Stimulated activated CD8-positive, alpha-beta memory T cell treated with anti-CD3 and anti-CD28 coated beads, Interleukin-12 subunit alpha, Interleukin-12 subunit beta, amount 100 ng/mL, for 1 hour (primary cell): ENCODE measurements at regions not wholly inside any gene's neighbourhood (a gene's known extent, or its start where the extent isn't known, plus 50 kb on each side); places are given as distances from the start of the nearest gene placed in this dataset.

Experiments used
- DNase-seq: peaks from one replicate; pipeline ENCODE4 v3.0.0-alpha.2; 2020; ENCODE audit warnings: low read depth

GRCh38 chr2:8539743-8540551 lies 141.9 kb upstream of the ID2 start:
- no peak for DNase-seq

GRCh38 chr2:8540552-8541055 lies 141.3 kb upstream of the ID2 start:
- no peak for DNase-seq

GRCh38 chr2:8541223-8541622 lies 140.6 kb upstream of the ID2 start:
- no peak for DNase-seq

GRCh38 chr2:8541636-8542035 lies 140.2 kb upstream of the ID2 start:
- no peak for DNase-seq

- no peak for DNase-seq
Observed at GRCh38 chr2:8542381-8543059, 139.3 kb upstream of the ID2 start.

GRCh38 chr2:8543060-8543382 lies 138.8 kb upstream of the ID2 start:
- DNase-seq = no peak

- DNase-seq = peak; percentile 16
Observed at GRCh38 chr2:8543383-8544170, 138.3 kb upstream of the ID2 start.

- no peak for DNase-seq
Observed at GRCh38 chr2:8544171-8544785, 137.6 kb upstream of the ID2 start.

- peak; percentile 70 for DNase-seq
Observed at GRCh38 chr2:8544786-8545694, 136.8 kb upstream of the ID2 start.

- DNase-seq = no peak
Observed at GRCh38 chr2:8545695-8546611, 135.9 kb upstream of the ID2 start.

GRCh38 chr2:8546612-8547283 lies 135.1 kb upstream of the ID2 start:
- DNase-seq = no peak

- DNase-seq = no peak
Observed at GRCh38 chr2:8547284-8548064, 134.4 kb upstream of the ID2 start.

GRCh38 chr2:8548065-8548618 lies 133.7 kb upstream of the ID2 start:
- no peak for DNase-seq

- DNase-seq = no peak
Observed at GRCh38 chr2:8548619-8549150, 133.2 kb upstream of the ID2 start.

- no peak for DNase-seq
Observed at GRCh38 chr2:8549273-8549922, 132.5 kb upstream of the ID2 start.

- no peak for DNase-seq
Observed at GRCh38 chr2:8549942-8550341, 131.9 kb upstream of the ID2 start.

GRCh38 chr2:8550481-8550880 lies 131.4 kb upstream of the ID2 start:
- DNase-seq = no peak
